B cell (primary cell): ENCODE measurements at regions not wholly inside any gene's neighbourhood (a gene's known extent, or its start where the extent isn't known, plus 50 kb on each side); places are given as distances from the start of the nearest gene placed in this dataset.
"Not testable (repeated sequence)": the region's sequence is repeated elsewhere in the genome, so short reads cannot be mapped to it uniquely, and the experiment has no call there.

ENCODE experiments used
- ATAC-seq: fragments of 200-7000 bp; cut with Tn5 transposase; one replicate; pipeline ENCODE4 v1.10.0; 2021; ENCODE audit warnings: low read depth, mild to moderate bottlenecking, moderate number of reproducible peaks, moderate library complexity
- CTCF ChIA-PET: fragments of 350-600 bp; sonication (Branson Sonifier 250); formaldehyde crosslinking; loops from one replicate; lab custom pipeline; 2021; ENCODE audit warnings: antibody characterized with exemption, inconsistent platforms; lab: Charles Lee
- POLR2A ChIA-PET: fragments of 350-600 bp; sonication (Branson Sonifier 250); formaldehyde crosslinking; loops from one replicate; lab custom pipeline; 2021; ENCODE audit warnings: antibody characterized with exemption; lab: Charles Lee
- DNase-seq: peaks from one replicate; pipeline ENCODE4 v3.0.0; 2013
- H2AFZ ChIP-seq: 2 replicates; pipeline ENCODE4 v1.6.1; 2012; ENCODE audit warnings: mild to moderate bottlenecking, low read depth, low read length; ENCODE audit not compliant: insufficient read depth, poor library complexity, severe bottlenecking
- H3K27ac ChIP-seq, 2 donors: 1 replicate in 1 of 2; 2 replicates in 1 of 2; pipeline ENCODE4 v1.5.1; 2012 to 2013; ENCODE audit warnings: low read length in 2 of 2, mild to moderate bottlenecking in 2 of 2, moderate library complexity in 1 of 2
- H3K27me3 ChIP-seq, 4 experiments: fragments of 200-600 bp in 1 of 4; sonication (generic) in 1 of 4; replicated peaks in 1 of 4; 1 replicate in 2 of 4; 2 replicates in 2 of 4; pipeline versions ENCODE4 v1.6.1 to v1.7.0; 2013 to 2016; ENCODE audit warnings: low read length in 3 of 4, mild to moderate bottlenecking in 2 of 4, mixed read lengths in 1 of 4, moderate library complexity in 1 of 4; ENCODE audit not compliant: insufficient read depth in 4 of 4, control insufficient read depth in 3 of 4; ENCODE audit errors: control extremely low read depth in 1 of 4
- H3K36me3 ChIP-seq, 2 experiments: replicated peaks in 1 of 2; 1 replicate in 1 of 2; 2 replicates in 1 of 2; pipeline versions ENCODE4 v1.6.1 to v1.7.1; 2013; ENCODE audit warnings: low read length in 1 of 2; ENCODE audit not compliant: insufficient read depth in 2 of 2, control insufficient read depth in 1 of 2; ENCODE audit errors: control extremely low read depth in 1 of 2, extremely low read depth in 1 of 2
- H3K4me1 ChIP-seq, 2 donors: fragments of 200-600 bp in 1 of 2; sonication (generic) in 1 of 2; 1 replicate in 1 of 2; 2 replicates in 1 of 2; pipeline versions ENCODE4 v1.5.1 to v1.6.1; 2013 to 2017; ENCODE audit warnings: low read length in 2 of 2; ENCODE audit not compliant: control insufficient read depth in 2 of 2, insufficient read depth in 2 of 2
- H3K4me2 ChIP-seq: replicated peaks from 2 replicates; pipeline ENCODE3; 2012; ENCODE audit warnings: mild to moderate bottlenecking, low read depth, low read length; ENCODE audit not compliant: poor library complexity, severe bottlenecking
- H3K4me3 ChIP-seq, 5 experiments: fragments of 200-600 bp in 1 of 5; sonication (generic) in 1 of 5; 1 replicate in 3 of 5; 2 replicates in 2 of 5; pipeline versions ENCODE4 v1.5.1 to v1.7.0; 2011 to 2016; ENCODE audit warnings: low read length in 4 of 5, mild to moderate bottlenecking in 4 of 5, low read depth in 2 of 5, control low read depth in 1 of 5, moderate library complexity in 1 of 5; ENCODE audit not compliant: insufficient read depth in 1 of 5; ENCODE audit errors: control extremely low read depth in 1 of 5, extremely low read depth in 1 of 5
- H3K79me2 ChIP-seq: fragments of 200-600 bp; sonication (generic); one replicate; pipeline ENCODE4 v1.6.0; 2016; ENCODE audit warnings: low read length; ENCODE audit not compliant: control insufficient read depth, insufficient read depth
- H3K9ac ChIP-seq: fragments of 200-600 bp; sonication (generic); 2 replicates; pipeline ENCODE4 v1.6.1; 2017; ENCODE audit warnings: mild to moderate bottlenecking, low read length, moderate library complexity
- H3K9me3 ChIP-seq, 3 donors: one replicate each; pipeline versions ENCODE4 v1.6.1 to v1.7.1; 2013; ENCODE audit warnings: low read length in 2 of 3; ENCODE audit not compliant: control insufficient read depth in 2 of 3, insufficient read depth in 1 of 3; ENCODE audit errors: control extremely low read depth in 1 of 3
- H4K20me1 ChIP-seq: 2 replicates; pipeline ENCODE4 v1.6.0; 2012; ENCODE audit warnings: mild to moderate bottlenecking, low read length; ENCODE audit not compliant: insufficient read depth, control insufficient read depth, poor library complexity, severe bottlenecking
- H3K27ac Mint-ChIP-seq: one replicate; pipeline ENCODE4 v1.8.0; 2021; ENCODE audit warnings: mixed read lengths
- H3K27me3 Mint-ChIP-seq: one replicate; pipeline ENCODE4 v1.8.0; 2021; ENCODE audit warnings: mixed read lengths
- H3K4me1 Mint-ChIP-seq: one replicate; pipeline ENCODE4 v1.8.0; 2021; ENCODE audit warnings: mixed read lengths
- H3K4me3 Mint-ChIP-seq: one replicate; pipeline ENCODE4 v1.8.0; 2021; ENCODE audit warnings: mixed read lengths
- H3K9me3 Mint-ChIP-seq: one replicate; pipeline ENCODE4 v1.8.0; 2022; ENCODE audit warnings: mixed read lengths; ENCODE audit not compliant: insufficient read depth
- CTCF ChIP-seq: fragments of 200-600 bp; IDR thresholded peaks from one replicate; pipeline ENCODE4 v1.8.0; 2022; ENCODE audit warnings: antibody characterized with exemption, mild to moderate bottlenecking
- EZH2 ChIP-seq: IDR thresholded peaks from 2 replicates; pipeline ENCODE4 v1.6.1; 2012; ENCODE audit warnings: borderline replicate concordance, low read depth, mild to moderate bottlenecking, moderate library complexity, low read length; ENCODE audit not compliant: insufficient read depth, poor library complexity, severe bottlenecking
- WGBS: methylation state at CpG from one replicate; pipeline ENCODE4 v1.1.5; 2013; ENCODE audit warnings: missing lambda C conversion rate; ENCODE audit not compliant: insufficient coverage; 5-methylcytosine and 5-hydroxymethylcytosine counted together
- intact Hi-C: fragments of 100-400 bp; cut with micrococcal nuclease; formaldehyde crosslinking; loops from one replicate; pipeline ENCODE4 v1.10.0; 2022

DNA sequence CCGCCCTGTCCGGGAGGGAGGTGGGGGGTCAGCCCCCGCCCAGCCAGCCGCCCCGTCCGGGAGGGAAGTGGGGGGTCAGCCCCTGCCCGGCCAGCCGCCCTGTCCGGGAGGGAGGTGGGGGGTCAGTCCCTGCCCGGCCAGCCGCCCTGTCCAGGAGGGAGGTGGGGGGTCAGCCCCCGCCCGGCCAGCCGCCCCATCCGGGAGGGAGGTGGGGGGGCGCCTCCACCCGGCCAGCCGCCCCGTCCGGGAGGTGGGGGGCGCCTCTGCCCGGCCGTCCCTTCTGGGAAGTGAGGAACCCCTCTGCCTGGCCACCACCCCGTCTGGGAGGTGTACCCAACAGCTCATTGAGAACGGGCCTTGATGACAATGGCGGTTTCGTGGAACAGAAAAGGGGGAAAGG lies 823.4 kb upstream of the GBE1 start:
- H3K4me2 ChIP-seq, H3K9me3 Mint-ChIP-seq, H4K20me1 ChIP-seq, H3K27ac Mint-ChIP-seq, H3K9me3 ChIP-seq, CTCF ChIA-PET, H3K27me3 Mint-ChIP-seq, DNase-seq, H3K79me2 ChIP-seq, H3K27ac ChIP-seq, H3K4me1 ChIP-seq, H3K9ac ChIP-seq, H3K4me3 Mint-ChIP-seq, H3K4me3 ChIP-seq, H3K36me3 ChIP-seq, H3K27me3 ChIP-seq, intact Hi-C loops, ATAC-seq, H3K4me1 Mint-ChIP-seq, H2AFZ ChIP-seq, POLR2A ChIA-PET: not testable (repeated sequence)
- WGBS, result 94% methylated on average over 10 of the region's 27 CpGs

DNA sequence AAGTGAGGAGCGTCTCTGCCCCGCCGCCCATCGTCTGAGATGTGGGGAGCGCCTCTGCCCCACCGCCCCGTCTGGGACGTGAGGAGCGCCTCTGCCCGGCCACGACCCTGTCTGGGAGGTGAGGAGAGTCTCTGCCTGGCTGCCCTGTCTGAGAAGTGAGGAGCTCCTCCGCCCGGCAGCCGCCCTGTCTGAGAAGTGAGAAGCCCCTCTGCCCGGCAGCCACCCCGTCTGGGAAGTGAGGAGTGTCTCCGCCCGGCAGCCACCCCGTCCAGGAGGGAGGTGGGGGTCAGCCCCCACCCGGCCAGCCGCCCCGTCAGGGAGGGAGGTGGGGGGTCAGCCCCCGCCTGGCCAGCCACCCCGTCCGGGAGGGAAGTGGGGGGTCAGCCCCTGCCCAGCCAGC lies 823.0 kb upstream of the GBE1 start:
- DNase-seq, CTCF ChIA-PET, H3K4me3 Mint-ChIP-seq, H3K27ac Mint-ChIP-seq, H3K79me2 ChIP-seq, H4K20me1 ChIP-seq, H3K4me1 Mint-ChIP-seq, POLR2A ChIA-PET, H3K9ac ChIP-seq, H2AFZ ChIP-seq, H3K27me3 Mint-ChIP-seq, H3K4me2 ChIP-seq, ATAC-seq, intact Hi-C loops, H3K9me3 ChIP-seq, H3K9me3 Mint-ChIP-seq, H3K36me3 ChIP-seq, H3K4me1 ChIP-seq, H3K27ac ChIP-seq, H3K27me3 ChIP-seq, H3K4me3 ChIP-seq: not testable (repeated sequence)
- 93% methylated on average over 7 of the region's 25 CpGs for WGBS

DNA sequence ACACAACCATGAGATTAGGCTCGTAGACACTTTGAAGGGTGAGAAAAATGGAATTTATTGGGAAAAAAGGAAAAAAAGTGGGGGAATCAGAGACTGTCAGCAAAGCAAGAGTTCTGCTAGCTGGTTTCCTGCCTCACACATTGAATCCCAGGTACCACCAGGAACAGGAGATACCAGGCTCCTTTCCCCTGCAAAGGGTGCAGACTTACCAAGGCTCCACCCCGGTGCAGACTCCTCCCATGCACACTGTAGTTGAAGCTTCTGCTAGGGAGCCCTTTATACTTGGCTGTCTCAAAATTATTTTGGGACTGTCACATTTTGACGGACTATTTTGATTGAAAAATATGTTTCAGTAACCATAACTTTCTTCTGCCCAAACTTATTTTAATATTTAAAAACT lies 819.9 kb upstream of the GBE1 start:
- H3K4me1 Mint-ChIP-seq, result no peaks in the 10 kb centered on the region
- H3K27me3 Mint-ChIP-seq, result no peaks in the 10 kb centered on the region
- Histone ChIP-seq H3K27me3 (no peaks in the 10 kb centered on the region), H4K20me1 (no peaks in the 10 kb centered on the region), H3K27ac (no peak overlapping the region), H3K36me3 (no peaks in the 10 kb centered on the region), H3K4me3 (no peak overlapping the region), H3K4me2 (no peak overlapping the region), H3K9ac (no peak overlapping the region), H3K9me3 (peaks cover 0 to 7% (median 0%) of the 10 kb centered on the region in 3 donors), H3K79me2 (no peaks in the 10 kb centered on the region), H2AFZ (no peak overlapping the region), H3K4me1 (no peaks in the 10 kb centered on the region)
- WGBS, result no CpG with 5 or more reads among the region's 3 CpGs
- DNase-seq, result no peak
- no peaks in the 10 kb centered on the region for H3K9me3 Mint-ChIP-seq
- ATAC-seq, result no peak
- TF ChIP-seq CTCF (no peak), EZH2 (no peak)
- CTCF ChIA-PET, result no interaction called here
- H3K27ac Mint-ChIP-seq, result no peak overlapping the region
- intact Hi-C loops, result no loop called here
- POLR2A ChIA-PET, result no interaction called here
- H3K4me3 Mint-ChIP-seq, result no peak overlapping the region
